ENCODE measurements at regions not wholly inside any gene's neighbourhood (a gene's known extent, or its start where the extent isn't known, plus 50 kb on each side); places are given as distances from the start of the nearest gene placed in this dataset.
A peak's percentile ranks its signal among the peaks of the same experiment; 100 is the strongest.

DNA sequence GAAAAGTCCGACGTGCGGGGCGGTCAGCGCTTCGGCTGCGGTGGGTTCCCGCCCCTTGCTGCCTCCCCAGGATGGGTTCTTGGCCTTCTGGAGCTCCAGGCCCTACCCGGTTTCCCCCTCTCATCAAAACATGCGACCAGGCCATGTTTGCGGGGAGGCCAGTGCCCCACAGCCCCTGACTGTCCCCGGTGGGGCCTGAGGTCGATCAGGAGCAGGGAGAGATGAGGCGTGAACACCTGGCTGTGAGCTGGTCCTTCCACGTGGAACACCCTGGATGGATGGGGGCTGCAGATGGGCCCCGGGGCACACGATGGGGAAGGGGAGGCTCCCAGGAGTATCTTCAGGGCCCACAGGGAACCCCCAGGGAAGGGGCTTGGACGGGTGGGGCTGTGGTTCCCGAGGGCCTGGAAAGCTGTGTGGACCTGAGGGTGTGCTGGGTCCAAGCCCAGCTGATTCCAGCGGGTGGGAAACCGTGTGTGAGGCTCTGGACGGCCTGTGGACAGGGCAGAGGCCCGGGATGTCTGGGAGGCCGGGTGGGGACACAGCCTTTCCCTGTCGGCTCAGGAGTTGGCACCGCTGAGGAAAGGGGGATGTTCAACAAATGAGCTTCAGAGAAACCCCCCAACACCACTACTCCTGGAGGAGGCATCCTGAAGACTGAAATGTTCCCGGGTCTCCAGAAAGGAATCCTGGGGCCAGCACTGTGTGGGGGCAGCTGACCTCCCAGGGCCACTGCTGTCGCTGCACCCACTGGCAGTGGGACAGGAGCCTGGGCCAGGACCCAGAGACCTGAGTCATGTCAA lies 187.0 kb upstream of the C14orf180 start:
- no peak for TF ChIP-seq EZH2 (IDR thresholded peaks at IDR 0.05; ENCODE audit: borderline replicate concordance)
- TF ChIP-seq, protein P1, sequence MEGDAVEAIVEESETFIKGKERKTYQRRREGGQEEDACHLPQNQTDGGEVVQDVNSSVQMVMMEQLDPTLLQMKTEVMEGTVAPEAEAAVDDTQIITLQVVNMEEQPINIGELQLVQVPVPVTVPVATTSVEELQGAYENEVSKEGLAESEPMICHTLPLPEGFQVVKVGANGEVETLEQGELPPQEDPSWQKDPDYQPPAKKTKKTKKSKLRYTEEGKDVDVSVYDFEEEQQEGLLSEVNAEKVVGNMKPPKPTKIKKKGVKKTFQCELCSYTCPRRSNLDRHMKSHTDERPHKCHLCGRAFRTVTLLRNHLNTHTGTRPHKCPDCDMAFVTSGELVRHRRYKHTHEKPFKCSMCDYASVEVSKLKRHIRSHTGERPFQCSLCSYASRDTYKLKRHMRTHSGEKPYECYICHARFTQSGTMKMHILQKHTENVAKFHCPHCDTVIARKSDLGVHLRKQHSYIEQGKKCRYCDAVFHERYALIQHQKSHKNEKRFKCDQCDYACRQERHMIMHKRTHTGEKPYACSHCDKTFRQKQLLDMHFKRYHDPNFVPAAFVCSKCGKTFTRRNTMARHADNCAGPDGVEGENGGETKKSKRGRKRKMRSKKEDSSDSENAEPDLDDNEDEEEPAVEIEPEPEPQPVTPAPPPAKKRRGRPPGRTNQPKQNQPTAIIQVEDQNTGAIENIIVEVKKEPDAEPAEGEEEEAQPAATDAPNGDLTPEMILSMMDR (IDR thresholded peaks at IDR 0.05; ENCODE audit: poor library complexity): no peak
- no peak for TF ChIP-seq EZH2phosphoT487 (IDR thresholded peaks at IDR 0.05; ENCODE audit: low read depth, severe bottlenecking, unreplicated experiment)

DNA sequence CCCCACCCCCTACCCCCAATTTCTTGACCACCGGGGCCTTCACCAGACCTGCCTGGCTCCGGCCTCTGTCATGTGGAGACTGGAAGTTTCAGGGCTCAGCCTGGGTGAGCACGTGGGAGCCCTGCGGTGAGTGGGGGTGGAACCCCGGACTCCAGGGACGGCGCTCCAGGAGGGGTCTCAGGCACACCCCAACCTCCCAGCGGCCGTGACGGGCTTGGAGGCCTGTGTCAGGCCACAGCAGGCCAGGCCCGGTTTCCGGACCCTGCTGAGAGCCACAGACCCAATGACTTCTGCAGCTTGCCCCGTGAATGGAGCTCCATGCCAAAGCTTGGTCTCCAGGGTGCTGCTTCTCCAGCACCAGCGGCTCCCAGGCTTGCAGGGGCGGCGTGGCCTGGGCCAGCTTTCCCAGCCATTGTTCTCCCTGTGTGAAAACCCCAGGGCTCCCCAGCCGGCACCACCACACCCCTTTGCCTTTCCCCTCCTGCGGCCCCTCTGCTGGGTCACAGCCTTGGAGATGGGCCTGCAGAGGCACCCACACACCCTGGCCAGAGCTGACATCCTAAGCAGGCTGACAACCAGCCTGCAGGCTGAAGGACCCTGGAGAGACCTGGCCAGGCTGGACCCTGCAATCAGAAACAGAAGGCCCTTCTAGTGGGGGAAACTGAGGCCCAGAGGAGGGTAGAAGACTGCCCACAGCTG lies 186.2 kb upstream of the C14orf180 start:
- H3K4me2 ChIP-seq: no peak overlapping the region
- 97% methylated on average over 18 of the region's 18 CpGs for WGBS (ENCODE audit: low lambda C conversion rate, missing lambda C conversion rate)
- H3K79me2 ChIP-seq: no peaks in the 10 kb centered on the region
- no peaks in the 10 kb centered on the region for H3K9me3 ChIP-seq (ENCODE audit: low read depth)
- no peaks in the 10 kb centered on the region for H3K27me3 ChIP-seq
- H3K4me1 ChIP-seq (ENCODE audit: insufficient read depth): peaks cover 7% of the 10 kb centered on the region
- no peaks in the 10 kb centered on the region for H3K36me3 ChIP-seq (replicated peaks; ENCODE audit: insufficient read depth, low read depth)
- H3K4me3 ChIP-seq: no peak overlapping the region
- no peak for DNase-seq (ENCODE audit: low spot score)
- no peaks in the 10 kb centered on the region for H4K20me1 ChIP-seq (ENCODE audit: insufficient read depth, poor library complexity, severe bottlenecking)
- no peak overlapping the region for H3K27ac ChIP-seq
- no peak overlapping the region for H2AFZ ChIP-seq
- TF ChIP-seq EZH2 (IDR thresholded peaks at IDR 0.05; ENCODE audit: borderline replicate concordance): no peak
- TF ChIP-seq, protein P1 (IDR thresholded peaks at IDR 0.05; ENCODE audit: poor library complexity): no peak
- no peak for TF ChIP-seq EZH2phosphoT487 (IDR thresholded peaks at IDR 0.05; ENCODE audit: low read depth, severe bottlenecking, unreplicated experiment)
- no peaks in the 10 kb centered on the region for H3K9me2 ChIP-seq (replicated peaks; ENCODE audit: insufficient read depth)

More for the DNA sequence above, 187.0 kb upstream of the C14orf180 start:
- Histone ChIP-seq H3K4me1 (ENCODE audit: insufficient read depth) (peaks cover 7% of the 10 kb centered on the region), H3K27me3 (no peaks in the 10 kb centered on the region), H3K79me2 (no peaks in the 10 kb centered on the region), H3K9me3 (ENCODE audit: low read depth) (no peaks in the 10 kb centered on the region), H3K4me2 (no peak overlapping the region), H2AFZ (no peak overlapping the region), H3K4me3 (no peak overlapping the region), H3K9me2 (replicated peaks; ENCODE audit: insufficient read depth) (no peaks in the 10 kb centered on the region), H3K27ac (no peak overlapping the region), H4K20me1 (ENCODE audit: insufficient read depth, poor library complexity, severe bottlenecking) (no peaks in the 10 kb centered on the region), H3K36me3 (replicated peaks; ENCODE audit: insufficient read depth, low read depth) (no peaks in the 10 kb centered on the region)
- DNase-seq (ENCODE audit: low spot score): no peak
- WGBS (ENCODE audit: low lambda C conversion rate, missing lambda C conversion rate): 92% methylated on average over 23 of the region's 28 CpGs

DNA sequence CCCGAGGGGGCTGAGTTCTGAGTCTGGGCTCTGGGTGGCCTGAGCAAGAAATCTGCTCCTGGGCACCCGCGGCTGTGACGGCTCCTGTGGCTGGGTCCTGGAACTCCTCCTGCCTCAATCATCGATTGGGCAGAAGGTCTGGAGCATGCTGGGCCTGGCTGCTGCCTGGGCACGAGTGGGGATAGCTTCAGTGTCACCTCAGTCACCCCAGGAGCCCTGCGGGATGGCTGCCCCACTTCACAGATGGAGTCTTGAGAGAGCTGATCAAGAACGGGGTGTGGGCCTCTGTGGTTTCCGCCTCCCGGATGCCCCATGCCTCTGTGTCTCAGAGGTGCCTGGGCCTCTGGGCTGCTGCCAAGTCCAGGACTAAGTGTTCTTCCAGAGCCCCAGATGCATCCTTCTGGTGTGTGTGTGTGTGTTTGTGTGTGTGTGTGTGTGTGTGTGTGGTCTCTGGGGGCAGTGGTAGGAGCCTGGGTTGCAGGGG lies 185.6 kb upstream of the C14orf180 start:
- H3K27me3 ChIP-seq: no peaks in the 10 kb centered on the region
- no peak overlapping the region for H3K27ac ChIP-seq
- peaks cover 7% of the 10 kb centered on the region for H3K4me1 ChIP-seq (ENCODE audit: insufficient read depth)
- no peak overlapping the region for H3K4me2 ChIP-seq
- 76% methylated on average over 10 of the region's 10 CpGs for WGBS (ENCODE audit: low lambda C conversion rate, missing lambda C conversion rate)
- no peaks in the 10 kb centered on the region for H3K36me3 ChIP-seq (replicated peaks; ENCODE audit: insufficient read depth, low read depth)
- no peak for TF ChIP-seq EZH2 (IDR thresholded peaks at IDR 0.05; ENCODE audit: borderline replicate concordance)
- no peak for TF ChIP-seq EZH2phosphoT487 (IDR thresholded peaks at IDR 0.05; ENCODE audit: low read depth, severe bottlenecking, unreplicated experiment)
- TF ChIP-seq, protein P1 (IDR thresholded peaks at IDR 0.05; ENCODE audit: poor library complexity): no peak
- DNase-seq (ENCODE audit: low spot score): peak; percentile 71
- H3K79me2 ChIP-seq: no peaks in the 10 kb centered on the region
- H4K20me1 ChIP-seq (ENCODE audit: insufficient read depth, poor library complexity, severe bottlenecking): no peaks in the 10 kb centered on the region
- H3K9me2 ChIP-seq (replicated peaks; ENCODE audit: insufficient read depth): no peaks in the 10 kb centered on the region
- H2AFZ ChIP-seq: no peak overlapping the region
- H3K4me3 ChIP-seq: no peak overlapping the region
- H3K9me3 ChIP-seq (ENCODE audit: low read depth): no peaks in the 10 kb centered on the region
